ENCODE measurements at regions not wholly inside any gene's neighbourhood (a gene's known extent, or its start where the extent isn't known, plus 50 kb on each side); places are given as distances from the start of the nearest gene placed in this dataset.

GRCh38 chr3:127124120-127124519 lies 68.8 kb upstream of the PRR23E start:
- TF ChIP-seq POLR2A (IDR thresholded peaks at IDR 0.05; ENCODE audit: low read length) = no peak
- no peak for TF ChIP-seq PHF8 (IDR thresholded peaks at IDR 0.05; ENCODE audit: borderline replicate concordance, low read depth)
- no peak for TF ChIP-seq ESRRA (IDR thresholded peaks at IDR 0.05; ENCODE audit: borderline replicate concordance, low read length)
- TF ChIP-seq SMC3 (IDR thresholded peaks at IDR 0.05) = no peak
- no peak for TF ChIP-seq FOSL2 (IDR thresholded peaks at IDR 0.05)
- no peak for TF ChIP-seq FOSL2 (CRISPR knock-in tag; IDR thresholded peaks at IDR 0.05)
- TF ChIP-seq, protein P1, sequence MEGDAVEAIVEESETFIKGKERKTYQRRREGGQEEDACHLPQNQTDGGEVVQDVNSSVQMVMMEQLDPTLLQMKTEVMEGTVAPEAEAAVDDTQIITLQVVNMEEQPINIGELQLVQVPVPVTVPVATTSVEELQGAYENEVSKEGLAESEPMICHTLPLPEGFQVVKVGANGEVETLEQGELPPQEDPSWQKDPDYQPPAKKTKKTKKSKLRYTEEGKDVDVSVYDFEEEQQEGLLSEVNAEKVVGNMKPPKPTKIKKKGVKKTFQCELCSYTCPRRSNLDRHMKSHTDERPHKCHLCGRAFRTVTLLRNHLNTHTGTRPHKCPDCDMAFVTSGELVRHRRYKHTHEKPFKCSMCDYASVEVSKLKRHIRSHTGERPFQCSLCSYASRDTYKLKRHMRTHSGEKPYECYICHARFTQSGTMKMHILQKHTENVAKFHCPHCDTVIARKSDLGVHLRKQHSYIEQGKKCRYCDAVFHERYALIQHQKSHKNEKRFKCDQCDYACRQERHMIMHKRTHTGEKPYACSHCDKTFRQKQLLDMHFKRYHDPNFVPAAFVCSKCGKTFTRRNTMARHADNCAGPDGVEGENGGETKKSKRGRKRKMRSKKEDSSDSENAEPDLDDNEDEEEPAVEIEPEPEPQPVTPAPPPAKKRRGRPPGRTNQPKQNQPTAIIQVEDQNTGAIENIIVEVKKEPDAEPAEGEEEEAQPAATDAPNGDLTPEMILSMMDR (IDR thresholded peaks at IDR 0.05) = no peak
- no peak for TF ChIP-seq KDM5A (IDR thresholded peaks at IDR 0.05)
- TF ChIP-seq, protein P2, sequence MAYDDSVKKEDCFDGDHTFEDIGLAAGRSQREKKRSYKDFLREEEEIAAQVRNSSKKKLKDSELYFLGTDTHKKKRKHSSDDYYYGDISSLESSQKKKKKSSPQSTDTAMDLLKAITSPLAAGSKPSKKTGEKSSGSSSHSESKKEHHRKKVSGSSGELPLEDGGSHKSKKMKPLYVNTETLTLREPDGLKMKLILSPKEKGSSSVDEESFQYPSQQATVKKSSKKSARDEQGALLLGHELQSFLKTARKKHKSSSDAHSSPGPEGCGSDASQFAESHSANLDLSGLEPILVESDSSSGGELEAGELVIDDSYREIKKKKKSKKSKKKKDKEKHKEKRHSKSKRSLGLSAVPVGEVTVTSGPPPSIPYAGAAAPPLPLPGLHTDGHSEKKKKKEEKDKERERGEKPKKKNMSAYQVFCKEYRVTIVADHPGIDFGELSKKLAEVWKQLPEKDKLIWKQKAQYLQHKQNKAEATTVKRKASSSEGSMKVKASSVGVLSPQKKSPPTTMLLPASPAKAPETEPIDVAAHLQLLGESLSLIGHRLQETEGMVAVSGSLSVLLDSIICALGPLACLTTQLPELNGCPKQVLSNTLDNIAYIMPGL (CRISPR knock-in tag; IDR thresholded peaks at IDR 0.05; ENCODE audit: borderline replicate concordance) = no peak
- TF ChIP-seq HEYL (CRISPR knock-in tag; IDR thresholded peaks at IDR 0.05) = no peak
- peak; percentile 70 for TF ChIP-seq REST (IDR thresholded peaks at IDR 0.05)
- no peak for TF ChIP-seq RAD21 (conservative IDR thresholded peaks at IDR 0.05 in 1 of 2, IDR thresholded peaks at IDR 0.05 in 1 of 2)

All from A549 (cell line).